ENCODE measurements at regions not wholly inside any gene's neighbourhood (a gene's known extent, or its start where the extent isn't known, plus 50 kb on each side); places are given as distances from the start of the nearest gene placed in this dataset.

DNA sequence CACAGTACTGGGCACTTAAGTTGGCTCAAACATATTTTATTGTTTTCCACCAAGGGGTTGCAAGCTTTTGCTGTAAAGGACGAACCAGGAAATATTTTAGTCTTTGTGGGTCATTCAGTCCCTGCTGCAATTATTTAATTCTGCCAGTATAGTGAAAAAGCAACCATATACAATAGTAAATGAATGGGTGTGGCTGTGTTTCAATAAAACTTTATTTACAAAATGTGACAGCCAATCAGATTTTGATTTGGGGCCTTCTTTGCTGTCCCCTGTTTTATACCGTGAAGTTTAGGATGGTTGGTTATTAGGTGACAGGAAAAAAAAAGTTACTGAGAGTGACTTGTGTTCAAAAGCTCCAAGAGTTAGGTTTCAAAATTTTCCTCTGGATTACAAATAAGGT is 956.4 kb downstream of the AACS start:
- no peaks in the 10 kb centered on the region for H3K27me3 ChIP-seq (ENCODE audit: control insufficient read depth, insufficient read depth, low read length)
- TF ChIP-seq, protein P1, sequence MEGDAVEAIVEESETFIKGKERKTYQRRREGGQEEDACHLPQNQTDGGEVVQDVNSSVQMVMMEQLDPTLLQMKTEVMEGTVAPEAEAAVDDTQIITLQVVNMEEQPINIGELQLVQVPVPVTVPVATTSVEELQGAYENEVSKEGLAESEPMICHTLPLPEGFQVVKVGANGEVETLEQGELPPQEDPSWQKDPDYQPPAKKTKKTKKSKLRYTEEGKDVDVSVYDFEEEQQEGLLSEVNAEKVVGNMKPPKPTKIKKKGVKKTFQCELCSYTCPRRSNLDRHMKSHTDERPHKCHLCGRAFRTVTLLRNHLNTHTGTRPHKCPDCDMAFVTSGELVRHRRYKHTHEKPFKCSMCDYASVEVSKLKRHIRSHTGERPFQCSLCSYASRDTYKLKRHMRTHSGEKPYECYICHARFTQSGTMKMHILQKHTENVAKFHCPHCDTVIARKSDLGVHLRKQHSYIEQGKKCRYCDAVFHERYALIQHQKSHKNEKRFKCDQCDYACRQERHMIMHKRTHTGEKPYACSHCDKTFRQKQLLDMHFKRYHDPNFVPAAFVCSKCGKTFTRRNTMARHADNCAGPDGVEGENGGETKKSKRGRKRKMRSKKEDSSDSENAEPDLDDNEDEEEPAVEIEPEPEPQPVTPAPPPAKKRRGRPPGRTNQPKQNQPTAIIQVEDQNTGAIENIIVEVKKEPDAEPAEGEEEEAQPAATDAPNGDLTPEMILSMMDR (IDR thresholded peaks at IDR 0.05; ENCODE audit: insufficient read depth, low read depth, low read length) = no peak
- no peaks in the 10 kb centered on the region for H3K36me3 ChIP-seq (ENCODE audit: control insufficient read depth, insufficient read depth, low read length)
- ChIA-PET CTCF (no interaction called here), POLR2A (no interaction called here)
- DNase-seq (ENCODE audit: low read depth) = no peak
- H3K4me3 ChIP-seq (ENCODE audit: low read depth, low read length) = no peak overlapping the region

- Histone ChIP-seq H3K36me3 (ENCODE audit: control insufficient read depth, insufficient read depth, low read length) (no peaks in the 10 kb centered on the region), H3K27me3 (ENCODE audit: control insufficient read depth, insufficient read depth, low read length) (no peaks in the 10 kb centered on the region), H3K4me3 (ENCODE audit: low read depth, low read length) (no peak overlapping the region)
- TF ChIP-seq, protein P1 (IDR thresholded peaks at IDR 0.05; ENCODE audit: insufficient read depth, low read depth, low read length) = no peak
- DNase-seq (ENCODE audit: low read depth) = no peak
- POLR2A ChIA-PET = no interaction called here
- CTCF ChIA-PET = no interaction called here
Measured at GRCh38 chr12:126027825-126028224, 962.6 kb downstream of the AACS start.

- DNase-seq (ENCODE audit: low read depth) = no peak
- TF ChIP-seq, protein P1 (IDR thresholded peaks at IDR 0.05; ENCODE audit: insufficient read depth, low read depth, low read length) = no peak
- ChIA-PET POLR2A (no interaction called here), CTCF (no interaction called here)
- no peaks in the 10 kb centered on the region for H3K27me3 ChIP-seq (ENCODE audit: control insufficient read depth, insufficient read depth, low read length)
- H3K36me3 ChIP-seq (ENCODE audit: control insufficient read depth, insufficient read depth, low read length) = no peaks in the 10 kb centered on the region
- no peak overlapping the region for H3K4me3 ChIP-seq (ENCODE audit: low read depth, low read length)
Measured at GRCh38 chr12:126030573-126030972, 965.3 kb downstream of the AACS start.

- no peak overlapping the region for H3K4me3 ChIP-seq (ENCODE audit: low read depth, low read length)
- ChIA-PET POLR2A (no interaction called here), CTCF (no interaction called here)
- TF ChIP-seq, protein P1 (IDR thresholded peaks at IDR 0.05; ENCODE audit: insufficient read depth, low read depth, low read length) = no peak
- no peak for DNase-seq (ENCODE audit: low read depth)
- H3K36me3 ChIP-seq (ENCODE audit: control insufficient read depth, insufficient read depth, low read length) = no peaks in the 10 kb centered on the region
- H3K27me3 ChIP-seq (ENCODE audit: control insufficient read depth, insufficient read depth, low read length) = no peaks in the 10 kb centered on the region
Measured at GRCh38 chr12:126033751-126034150, 968.5 kb downstream of the AACS start.

- CTCF ChIA-PET = no interaction called here
- Histone ChIP-seq H3K4me3 (ENCODE audit: low read depth, low read length) (no peak overlapping the region), H3K36me3 (ENCODE audit: control insufficient read depth, insufficient read depth, low read length) (no peaks in the 10 kb centered on the region), H3K27me3 (ENCODE audit: control insufficient read depth, insufficient read depth, low read length) (no peaks in the 10 kb centered on the region)
- TF ChIP-seq, protein P1 (IDR thresholded peaks at IDR 0.05; ENCODE audit: insufficient read depth, low read depth, low read length) = no peak
- no peak for DNase-seq (ENCODE audit: low read depth)
- POLR2A ChIA-PET = no interaction called here
Measured at GRCh38 chr12:126036348-126036747, 971.1 kb downstream of the AACS start.
